Bronchial epithelial cell (primary cell): ENCODE measurements at regions not wholly inside any gene's neighbourhood (a gene's known extent, or its start where the extent isn't known, plus 50 kb on each side); places are given as distances from the start of the nearest gene placed in this dataset.

Experiments
- DNase-seq: peaks from one replicate; pipeline ENCODE4 v3.0.0-alpha.2; 2010; ENCODE audit warnings: low read depth
- FAIRE-seq: peaks from 2 replicates; lab custom pipeline; 2011; peaks lifted over from hg19 to GRCh38; lab: Jason Lieb, UNC
- H3K27me3 ChIP-seq: 2 replicates; pipeline ENCODE4 v1.5.1; 2011; ENCODE audit warnings: low read length; ENCODE audit not compliant: control insufficient read depth, insufficient read depth
- H3K36me3 ChIP-seq: 2 replicates; pipeline ENCODE4 v1.5.1; 2011; ENCODE audit warnings: low read length; ENCODE audit not compliant: control insufficient read depth, insufficient read depth
- H3K4me3 ChIP-seq: 2 replicates; pipeline ENCODE4 v1.5.1; 2011; ENCODE audit warnings: mild to moderate bottlenecking, low read depth, low read length, control low read depth
- CTCF ChIP-seq: IDR thresholded peaks from 2 replicates; pipeline ENCODE4 v1.5.1; 2011; ENCODE audit warnings: mild to moderate bottlenecking, moderate library complexity, low read length, control low read depth, inconsistent platforms; ENCODE audit not compliant: insufficient read depth, severe bottlenecking

GRCh38 chr21:19237608-19238007 is 834.0 kb upstream of the TMPRSS15 start:
- no peak overlapping the region for H3K4me3 ChIP-seq
- no peaks in the 10 kb centered on the region for H3K27me3 ChIP-seq
- TF ChIP-seq CTCF, result no peak
- FAIRE-seq, result no peak
- H3K36me3 ChIP-seq, result no peaks in the 10 kb centered on the region
- no peak for DNase-seq

- H3K36me3 ChIP-seq, result no peaks in the 10 kb centered on the region
- no peaks in the 10 kb centered on the region for H3K27me3 ChIP-seq
- no peak for TF ChIP-seq CTCF
- DNase-seq (no peak), FAIRE-seq (no peak)
- no peak overlapping the region for H3K4me3 ChIP-seq
Observed at GRCh38 chr21:19239696-19240095, 836.1 kb upstream of the TMPRSS15 start.

- TF ChIP-seq CTCF, result no peak
- no peak for DNase-seq
- Histone ChIP-seq H3K4me3 (no peak overlapping the region), H3K27me3 (no peaks in the 10 kb centered on the region), H3K36me3 (no peaks in the 10 kb centered on the region)
- no peak for FAIRE-seq
Observed at GRCh38 chr21:19244502-19245187, 841.1 kb upstream of the TMPRSS15 start.

GRCh38 chr21:19245188-19245580 is 841.6 kb upstream of the TMPRSS15 start:
- no peaks in the 10 kb centered on the region for H3K36me3 ChIP-seq
- FAIRE-seq (peak; percentile 13), DNase-seq (no peak)
- no peak overlapping the region for H3K4me3 ChIP-seq
- H3K27me3 ChIP-seq, result no peaks in the 10 kb centered on the region
- TF ChIP-seq CTCF, result no peak

- Histone ChIP-seq H3K36me3 (no peaks in the 10 kb centered on the region), H3K4me3 (no peak overlapping the region), H3K27me3 (no peaks in the 10 kb centered on the region)
- DNase-seq, result no peak
- no peak for FAIRE-seq
- TF ChIP-seq CTCF, result no peak
Observed at GRCh38 chr21:19246018-19246417, 842.4 kb upstream of the TMPRSS15 start.

GRCh38 chr21:19256934-19257660 is 853.5 kb upstream of the TMPRSS15 start:
- Histone ChIP-seq H3K36me3 (no peaks in the 10 kb centered on the region), H3K27me3 (no peaks in the 10 kb centered on the region), H3K4me3 (no peak overlapping the region)
- DNase-seq (no peak), FAIRE-seq (no peak)
- TF ChIP-seq CTCF, result no peak
